ENCODE measurements at regions not wholly inside any gene's neighbourhood (a gene's known extent, or its start where the extent isn't known, plus 50 kb on each side); places are given as distances from the start of the nearest gene placed in this dataset.

DNA sequence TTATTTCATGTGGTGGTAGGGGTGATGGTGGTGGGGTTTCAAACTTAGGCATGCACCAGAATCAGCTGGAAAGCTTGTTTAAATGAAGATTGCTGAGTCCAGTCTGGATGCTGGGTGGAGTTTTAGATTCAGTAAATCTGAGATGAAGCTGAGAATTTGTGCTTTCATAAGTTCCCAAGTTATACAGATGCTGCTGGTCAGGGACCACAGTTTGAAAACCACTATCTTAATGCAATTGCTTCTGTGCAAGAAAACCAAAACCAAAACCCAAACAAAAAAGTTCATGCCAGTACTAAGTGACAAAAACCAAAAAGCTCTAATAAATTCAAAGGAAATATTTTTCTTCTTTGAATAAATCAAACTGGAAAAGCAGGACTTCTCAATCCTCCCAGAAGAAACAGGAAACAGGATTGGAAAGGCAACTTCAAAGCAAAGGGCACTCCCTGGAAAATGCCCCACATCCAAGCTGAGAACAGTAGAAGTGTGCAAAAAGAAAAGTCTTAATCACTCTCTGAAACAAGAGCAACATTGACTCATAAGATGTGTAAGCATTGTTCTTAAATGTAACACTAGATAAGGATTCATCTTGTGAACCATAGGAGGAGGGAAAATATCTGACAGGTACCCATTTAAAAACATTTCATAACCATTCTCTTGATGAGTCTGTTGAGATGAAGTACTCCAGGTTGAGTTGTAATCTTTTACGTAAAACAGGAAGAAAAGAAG, 481.5 kb upstream of the HSF2 start:
- TF ChIP-seq, protein P1, sequence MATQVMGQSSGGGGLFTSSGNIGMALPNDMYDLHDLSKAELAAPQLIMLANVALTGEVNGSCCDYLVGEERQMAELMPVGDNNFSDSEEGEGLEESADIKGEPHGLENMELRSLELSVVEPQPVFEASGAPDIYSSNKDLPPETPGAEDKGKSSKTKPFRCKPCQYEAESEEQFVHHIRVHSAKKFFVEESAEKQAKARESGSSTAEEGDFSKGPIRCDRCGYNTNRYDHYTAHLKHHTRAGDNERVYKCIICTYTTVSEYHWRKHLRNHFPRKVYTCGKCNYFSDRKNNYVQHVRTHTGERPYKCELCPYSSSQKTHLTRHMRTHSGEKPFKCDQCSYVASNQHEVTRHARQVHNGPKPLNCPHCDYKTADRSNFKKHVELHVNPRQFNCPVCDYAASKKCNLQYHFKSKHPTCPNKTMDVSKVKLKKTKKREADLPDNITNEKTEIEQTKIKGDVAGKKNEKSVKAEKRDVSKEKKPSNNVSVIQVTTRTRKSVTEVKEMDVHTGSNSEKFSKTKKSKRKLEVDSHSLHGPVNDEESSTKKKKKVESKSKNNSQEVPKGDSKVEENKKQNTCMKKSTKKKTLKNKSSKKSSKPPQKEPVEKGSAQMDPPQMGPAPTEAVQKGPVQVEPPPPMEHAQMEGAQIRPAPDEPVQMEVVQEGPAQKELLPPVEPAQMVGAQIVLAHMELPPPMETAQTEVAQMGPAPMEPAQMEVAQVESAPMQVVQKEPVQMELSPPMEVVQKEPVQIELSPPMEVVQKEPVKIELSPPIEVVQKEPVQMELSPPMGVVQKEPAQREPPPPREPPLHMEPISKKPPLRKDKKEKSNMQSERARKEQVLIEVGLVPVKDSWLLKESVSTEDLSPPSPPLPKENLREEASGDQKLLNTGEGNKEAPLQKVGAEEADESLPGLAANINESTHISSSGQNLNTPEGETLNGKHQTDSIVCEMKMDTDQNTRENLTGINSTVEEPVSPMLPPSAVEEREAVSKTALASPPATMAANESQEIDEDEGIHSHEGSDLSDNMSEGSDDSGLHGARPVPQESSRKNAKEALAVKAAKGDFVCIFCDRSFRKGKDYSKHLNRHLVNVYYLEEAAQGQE (IDR thresholded peaks at IDR 0.05; ENCODE audit: insufficient replicate concordance, low read depth): no peak
- TF ChIP-seq SPI1 (IDR thresholded peaks at IDR 0.05; ENCODE audit: borderline replicate concordance, low read depth): no peak
- TF ChIP-seq GABPA (IDR thresholded peaks at IDR 0.05; ENCODE audit: low read depth): no peak
- TF ChIP-seq, protein P2, sequence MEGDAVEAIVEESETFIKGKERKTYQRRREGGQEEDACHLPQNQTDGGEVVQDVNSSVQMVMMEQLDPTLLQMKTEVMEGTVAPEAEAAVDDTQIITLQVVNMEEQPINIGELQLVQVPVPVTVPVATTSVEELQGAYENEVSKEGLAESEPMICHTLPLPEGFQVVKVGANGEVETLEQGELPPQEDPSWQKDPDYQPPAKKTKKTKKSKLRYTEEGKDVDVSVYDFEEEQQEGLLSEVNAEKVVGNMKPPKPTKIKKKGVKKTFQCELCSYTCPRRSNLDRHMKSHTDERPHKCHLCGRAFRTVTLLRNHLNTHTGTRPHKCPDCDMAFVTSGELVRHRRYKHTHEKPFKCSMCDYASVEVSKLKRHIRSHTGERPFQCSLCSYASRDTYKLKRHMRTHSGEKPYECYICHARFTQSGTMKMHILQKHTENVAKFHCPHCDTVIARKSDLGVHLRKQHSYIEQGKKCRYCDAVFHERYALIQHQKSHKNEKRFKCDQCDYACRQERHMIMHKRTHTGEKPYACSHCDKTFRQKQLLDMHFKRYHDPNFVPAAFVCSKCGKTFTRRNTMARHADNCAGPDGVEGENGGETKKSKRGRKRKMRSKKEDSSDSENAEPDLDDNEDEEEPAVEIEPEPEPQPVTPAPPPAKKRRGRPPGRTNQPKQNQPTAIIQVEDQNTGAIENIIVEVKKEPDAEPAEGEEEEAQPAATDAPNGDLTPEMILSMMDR (IDR thresholded peaks at IDR 0.05; ENCODE audit: insufficient read depth, low read length): no peak
- no peak for TF ChIP-seq POLR2AphosphoS5 (IDR thresholded peaks at IDR 0.05; ENCODE audit: low read depth)
- no peak overlapping the region for H3K4me3 ChIP-seq (replicated peaks; ENCODE audit: insufficient read depth, low read length)
- no peak overlapping the region for H3K27ac ChIP-seq (replicated peaks)
- no peak for DNase-seq (ENCODE audit: low read depth in 1 of 2, low spot score in 1 of 2)
- no peaks in the 10 kb centered on the region for H3K27me3 ChIP-seq (ENCODE audit: insufficient read depth, poor library complexity, severe bottlenecking)

DNA sequence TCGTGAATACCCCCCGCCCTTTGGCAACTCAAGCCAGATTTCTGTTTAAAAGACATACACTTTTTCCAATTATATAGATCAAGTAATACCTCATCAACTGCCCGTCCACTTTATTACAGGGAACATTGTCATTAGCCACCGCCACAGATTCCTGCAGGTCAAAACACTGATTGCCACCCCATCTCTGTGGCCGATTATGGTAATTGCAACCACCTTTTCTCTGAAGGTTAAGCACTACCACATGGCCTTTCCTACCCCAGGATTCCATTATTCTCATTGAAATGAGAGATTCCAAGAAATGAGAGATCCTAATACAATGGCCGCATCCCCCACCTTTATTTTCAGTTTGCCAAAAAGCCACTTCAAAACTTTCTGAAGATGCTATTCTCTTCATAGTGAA, 478.8 kb upstream of the HSF2 start:
- no peak for TF ChIP-seq SPI1 (IDR thresholded peaks at IDR 0.05; ENCODE audit: borderline replicate concordance, low read depth)
- no peak for TF ChIP-seq POLR2AphosphoS5 (IDR thresholded peaks at IDR 0.05; ENCODE audit: low read depth)
- TF ChIP-seq GABPA (IDR thresholded peaks at IDR 0.05; ENCODE audit: low read depth): no peak
- TF ChIP-seq, protein P2 (IDR thresholded peaks at IDR 0.05; ENCODE audit: insufficient read depth, low read length): no peak
- TF ChIP-seq, protein P1 (IDR thresholded peaks at IDR 0.05; ENCODE audit: insufficient replicate concordance, low read depth): no peak
- DNase-seq (ENCODE audit: low read depth in 1 of 2, low spot score in 1 of 2): no peak
- Histone ChIP-seq H3K4me3 (replicated peaks; ENCODE audit: insufficient read depth, low read length) (no peak overlapping the region), H3K27ac (replicated peaks) (no peak overlapping the region), H3K27me3 (ENCODE audit: insufficient read depth, poor library complexity, severe bottlenecking) (no peaks in the 10 kb centered on the region)

DNA sequence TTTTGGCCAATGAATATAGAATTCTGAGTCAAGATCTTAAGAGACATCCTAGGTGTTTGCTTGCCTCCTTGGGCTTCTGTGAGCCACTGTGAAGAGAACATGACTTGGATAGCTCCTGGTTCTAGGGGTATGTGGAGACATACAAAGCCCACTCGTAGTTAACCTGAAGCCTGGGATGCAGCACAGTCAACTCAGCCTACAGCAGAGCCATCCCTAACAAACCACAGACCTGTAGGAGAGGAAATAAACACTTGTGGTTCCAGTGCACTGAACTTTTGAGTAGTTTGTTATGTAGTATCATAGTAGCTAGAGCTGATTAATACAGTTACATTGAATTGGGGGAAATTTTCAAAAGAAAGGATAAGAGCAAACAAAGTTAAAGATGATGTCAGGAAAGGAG, 474.4 kb upstream of the HSF2 start:
- H3K27me3 ChIP-seq (ENCODE audit: insufficient read depth, poor library complexity, severe bottlenecking): no peaks in the 10 kb centered on the region
- no peak for DNase-seq (ENCODE audit: low read depth in 1 of 2, low spot score in 1 of 2)
- H3K4me3 ChIP-seq (replicated peaks; ENCODE audit: insufficient read depth, low read length): no peak overlapping the region
- TF ChIP-seq POLR2AphosphoS5 (IDR thresholded peaks at IDR 0.05; ENCODE audit: low read depth): no peak
- TF ChIP-seq, protein P1 (IDR thresholded peaks at IDR 0.05; ENCODE audit: insufficient replicate concordance, low read depth): no peak
- TF ChIP-seq SPI1 (IDR thresholded peaks at IDR 0.05; ENCODE audit: borderline replicate concordance, low read depth): no peak
- no peak for TF ChIP-seq GABPA (IDR thresholded peaks at IDR 0.05; ENCODE audit: low read depth)
- TF ChIP-seq, protein P2 (IDR thresholded peaks at IDR 0.05; ENCODE audit: insufficient read depth, low read length): no peak
- H3K27ac ChIP-seq (replicated peaks): no peak overlapping the region
